Globus pallidus (tissue), 1 donor: ENCODE measurements at regions not wholly inside any gene's neighbourhood (a gene's known extent, or its start where the extent isn't known, plus 50 kb on each side); places are given as distances from the start of the nearest gene placed in this dataset.

Experiments
- DNase-seq: peaks from one replicate; pipeline ENCODE4 v3.0.0-alpha.2; 2015; ENCODE audit warnings: low spot score

- no peak for DNase-seq
Measured at GRCh38 chr2:145059343-145059742, 539.4 kb upstream of the ZEB2 start.

- no peak for DNase-seq
Measured at GRCh38 chr2:145058457-145058856, 538.5 kb upstream of the ZEB2 start.

GRCh38 chr2:145055651-145056050 lies 535.7 kb upstream of the ZEB2 start:
- DNase-seq, result no peak

- no peak for DNase-seq
Measured at GRCh38 chr2:145050134-145050533, 530.2 kb upstream of the ZEB2 start.

- DNase-seq, result no peak
Measured at GRCh38 chr2:145049475-145049874, 529.6 kb upstream of the ZEB2 start.

GRCh38 chr2:145047554-145047953 lies 527.6 kb upstream of the ZEB2 start:
- DNase-seq, result no peak

GRCh38 chr2:145044491-145044890 lies 524.6 kb upstream of the ZEB2 start:
- DNase-seq, result no peak

GRCh38 chr2:145043399-145043834 lies 523.5 kb upstream of the ZEB2 start:
- peak; percentile 93 for DNase-seq

- DNase-seq, result no peak
Measured at GRCh38 chr2:145041706-145042105, 521.8 kb upstream of the ZEB2 start.

- DNase-seq, result no peak
Measured at GRCh38 chr2:145040433-145040832, 520.5 kb upstream of the ZEB2 start.

GRCh38 chr2:145038041-145038525 lies 518.2 kb upstream of the ZEB2 start:
- DNase-seq, result peak; percentile 93

GRCh38 chr2:145036421-145037011 lies 516.6 kb upstream of the ZEB2 start:
- DNase-seq, result no peak

GRCh38 chr2:145034511-145034910 lies 514.6 kb upstream of the ZEB2 start:
- no peak for DNase-seq

GRCh38 chr2:145033438-145033837 lies 513.5 kb upstream of the ZEB2 start:
- DNase-seq, result no peak

GRCh38 chr2:145032791-145033190 lies 512.9 kb upstream of the ZEB2 start:
- no peak for DNase-seq

- no peak for DNase-seq
Measured at GRCh38 chr2:145029873-145030272, 510.0 kb upstream of the ZEB2 start.

GRCh38 chr2:145029081-145029480 lies 509.2 kb upstream of the ZEB2 start:
- no peak for DNase-seq

GRCh38 chr2:145028101-145028920 lies 508.4 kb upstream of the ZEB2 start:
- DNase-seq, result no peak

GRCh38 chr2:145026456-145027455 lies 506.8 kb upstream of the ZEB2 start:
- DNase-seq, result no peak

- no peak for DNase-seq
Measured at GRCh38 chr2:145025382-145025781, 505.5 kb upstream of the ZEB2 start.

- no peak for DNase-seq
Measured at GRCh38 chr2:145023334-145023934, 503.5 kb upstream of the ZEB2 start.
